HG03039 (cell line): ENCODE measurements at regions not wholly inside any gene's neighbourhood (a gene's known extent, or its start where the extent isn't known, plus 50 kb on each side); places are given as distances from the start of the nearest gene placed in this dataset.

Experiments used
- ATAC-seq: cut with Tn5 transposase; IDR thresholded peaks from one replicate; pipeline ENCODE4 v1.9.1; 2021; ENCODE audit warnings: mild to moderate bottlenecking, moderate library complexity; ENCODE audit not compliant: unreplicated experiment

DNA sequence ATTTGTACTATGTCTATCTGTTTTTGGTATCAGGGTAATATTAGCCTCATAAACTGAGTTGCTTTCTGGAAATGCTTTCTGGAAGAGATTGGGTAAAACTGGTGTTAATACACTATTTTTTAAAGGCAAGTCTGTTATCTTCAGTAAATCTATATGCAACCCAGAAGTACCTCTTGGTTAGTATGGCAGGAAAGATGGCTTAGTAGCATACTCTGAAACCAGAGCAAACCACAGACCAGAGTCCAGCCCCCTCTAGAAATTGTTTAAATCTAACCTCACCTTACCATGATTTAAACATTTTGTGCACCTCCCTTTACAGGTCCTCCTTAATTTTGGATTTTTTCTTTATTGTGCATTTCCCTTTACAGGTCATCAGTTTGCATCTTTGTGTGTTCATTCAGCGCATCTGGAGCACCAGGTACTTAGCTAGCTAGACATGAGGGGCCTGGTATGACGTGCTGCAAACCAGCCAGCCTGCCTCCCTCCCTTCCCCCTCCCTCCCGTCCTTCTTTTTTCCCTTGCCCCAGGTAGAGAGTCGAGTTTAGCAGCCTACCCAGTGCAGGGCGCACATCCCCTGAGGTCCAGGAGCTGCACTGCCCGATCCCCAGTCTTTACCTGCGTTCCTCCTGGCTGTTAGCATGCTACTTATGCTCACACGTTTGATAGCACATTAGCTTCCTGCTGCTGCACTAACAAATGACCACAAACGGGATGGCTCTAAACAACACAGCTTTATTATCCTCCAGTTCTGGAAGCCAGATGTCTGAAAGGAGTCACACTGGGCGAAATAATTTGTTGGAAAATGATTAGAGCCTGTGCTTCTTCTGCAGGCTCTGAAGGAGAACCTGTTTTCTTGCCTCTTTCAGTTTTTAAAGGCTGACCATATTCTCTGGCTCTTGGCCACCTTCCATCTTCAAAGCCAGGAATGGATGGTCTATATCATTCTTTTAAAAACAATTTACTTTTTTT lies 299.9 kb upstream of the HABP2 start:
- ATAC-seq = no peak

DNA sequence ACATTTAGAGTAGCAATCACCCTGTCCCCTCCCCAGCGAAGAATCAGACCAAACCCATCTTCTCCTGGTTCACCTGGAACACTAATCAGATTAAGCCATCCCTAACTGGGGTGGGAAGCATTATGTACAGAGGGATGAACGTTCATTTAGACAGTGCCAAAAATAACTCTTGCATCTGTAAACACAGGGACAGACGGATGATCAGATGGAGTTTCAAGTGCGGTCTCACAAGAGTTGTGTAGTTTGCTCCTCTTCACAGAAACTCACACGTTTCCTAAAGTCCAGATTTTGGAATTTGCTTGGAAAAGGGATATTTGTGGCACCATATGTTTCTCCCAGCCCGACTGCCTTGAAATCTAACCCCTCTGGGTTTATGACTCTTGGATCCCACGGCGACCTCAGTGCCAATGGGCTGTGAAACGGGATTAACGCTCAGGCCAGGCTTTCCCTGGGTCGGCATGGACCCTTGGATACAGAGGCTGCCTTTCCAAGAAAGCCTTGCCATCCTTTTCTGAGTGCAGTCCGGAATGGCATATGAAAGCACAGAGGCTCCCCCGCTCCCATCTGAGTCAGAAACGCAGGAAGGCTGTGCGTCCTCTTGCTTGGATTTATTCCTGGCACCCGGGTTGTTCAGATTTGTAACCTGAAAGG lies 293.2 kb upstream of the HABP2 start:
- no peak for ATAC-seq

GRCh38 chr10:113261161-113261560 lies 291.7 kb upstream of the HABP2 start:
- no peak for ATAC-seq

DNA sequence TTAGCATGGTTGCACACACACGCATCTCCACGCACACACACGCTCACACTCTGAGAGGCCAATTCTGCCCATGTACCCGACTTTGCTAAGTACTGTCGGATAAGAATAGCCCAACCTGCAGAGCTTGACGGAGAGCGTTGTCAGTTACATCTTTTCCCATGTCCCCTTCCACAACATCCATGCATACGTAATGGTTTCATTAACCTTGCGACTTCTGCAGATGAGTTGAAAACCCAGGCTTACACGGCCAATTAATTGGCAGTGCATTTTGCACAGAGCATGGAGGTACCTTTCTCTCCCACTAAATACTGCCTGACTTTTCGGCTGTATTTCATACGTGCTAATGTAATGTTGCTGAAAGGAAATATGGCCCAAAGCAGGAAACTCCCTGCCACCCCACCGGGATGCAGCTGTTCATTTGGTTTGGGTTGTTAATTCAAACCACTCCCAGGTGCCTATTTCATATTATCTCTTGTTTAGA lies 291.2 kb upstream of the HABP2 start:
- ATAC-seq = no peak

DNA sequence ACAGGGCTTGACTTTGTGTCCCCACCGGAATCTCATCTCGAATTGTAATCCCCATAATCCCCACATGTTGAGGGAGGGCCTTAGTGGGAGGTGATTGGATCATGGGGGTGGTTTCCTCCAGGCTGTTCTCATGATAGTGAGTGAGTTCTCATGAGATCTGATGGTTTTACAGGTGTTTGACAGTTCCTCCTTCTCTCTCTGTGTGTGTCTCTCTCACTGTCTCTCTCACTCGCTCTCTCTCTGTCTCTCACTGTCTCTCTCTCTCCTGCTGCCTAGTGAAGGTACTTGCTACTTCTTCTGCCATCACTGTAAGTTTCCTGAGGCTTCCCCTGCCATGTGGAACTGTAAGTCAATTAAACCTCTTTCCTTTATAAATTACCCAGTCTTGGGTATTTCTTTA lies 289.8 kb upstream of the HABP2 start:
- no peak for ATAC-seq

DNA sequence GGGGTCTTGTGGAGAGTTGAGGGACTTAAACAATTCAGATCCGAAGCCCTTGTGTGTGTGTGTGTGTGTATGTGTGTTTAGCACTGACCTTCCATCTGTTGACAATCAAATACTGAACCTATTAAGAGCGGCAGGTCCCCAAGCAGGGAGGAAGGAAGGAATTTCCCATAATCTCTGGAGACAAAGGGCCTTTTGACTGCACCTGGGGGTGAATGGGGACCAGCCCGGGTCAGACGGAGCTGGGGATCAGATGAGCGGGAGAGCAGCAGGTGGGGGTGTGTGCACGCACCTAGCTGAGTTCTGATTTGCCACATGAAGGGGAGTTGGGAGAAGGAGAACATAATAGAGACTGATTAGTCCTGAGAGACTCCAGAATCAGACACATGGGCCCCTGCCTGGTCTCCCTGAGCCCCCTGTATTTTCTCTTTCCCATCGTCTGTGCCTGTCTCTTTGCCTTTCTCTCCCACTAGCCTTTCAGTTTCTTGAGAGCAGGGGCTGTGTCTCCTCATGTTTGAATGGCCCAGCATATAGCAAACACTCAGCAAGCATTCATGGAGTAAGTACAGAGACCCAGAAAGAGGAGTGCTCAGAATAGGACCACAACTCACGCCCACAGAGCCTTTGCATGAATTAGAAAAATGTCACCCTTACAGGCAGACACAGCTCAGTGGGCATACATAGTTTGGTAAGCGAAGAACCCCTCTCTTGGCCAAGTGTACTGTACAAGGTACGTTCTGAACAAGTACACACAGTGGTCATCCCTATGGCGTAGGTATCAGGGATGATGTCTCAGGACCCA lies 288.3 kb upstream of the HABP2 start:
- ATAC-seq = no peak

DNA sequence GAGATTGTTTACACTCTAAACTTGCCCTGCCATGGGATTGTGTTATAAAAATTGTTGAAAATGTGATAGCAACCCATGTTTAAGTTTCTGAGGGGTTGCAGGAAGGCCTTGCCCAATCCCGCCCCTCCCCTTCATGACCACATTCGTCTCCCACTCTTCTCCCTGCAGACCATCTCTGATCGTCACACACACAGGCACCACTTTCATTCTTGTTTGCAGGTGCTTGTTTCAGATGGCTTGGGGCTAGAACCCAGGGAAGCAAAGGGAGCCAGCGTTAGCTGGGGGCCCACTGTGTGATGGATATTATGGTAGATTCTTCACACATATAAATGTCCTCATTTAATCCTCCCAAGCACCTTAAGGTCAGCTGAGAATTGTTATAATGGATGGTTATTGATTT lies 286.7 kb upstream of the HABP2 start:
- no peak for ATAC-seq

DNA sequence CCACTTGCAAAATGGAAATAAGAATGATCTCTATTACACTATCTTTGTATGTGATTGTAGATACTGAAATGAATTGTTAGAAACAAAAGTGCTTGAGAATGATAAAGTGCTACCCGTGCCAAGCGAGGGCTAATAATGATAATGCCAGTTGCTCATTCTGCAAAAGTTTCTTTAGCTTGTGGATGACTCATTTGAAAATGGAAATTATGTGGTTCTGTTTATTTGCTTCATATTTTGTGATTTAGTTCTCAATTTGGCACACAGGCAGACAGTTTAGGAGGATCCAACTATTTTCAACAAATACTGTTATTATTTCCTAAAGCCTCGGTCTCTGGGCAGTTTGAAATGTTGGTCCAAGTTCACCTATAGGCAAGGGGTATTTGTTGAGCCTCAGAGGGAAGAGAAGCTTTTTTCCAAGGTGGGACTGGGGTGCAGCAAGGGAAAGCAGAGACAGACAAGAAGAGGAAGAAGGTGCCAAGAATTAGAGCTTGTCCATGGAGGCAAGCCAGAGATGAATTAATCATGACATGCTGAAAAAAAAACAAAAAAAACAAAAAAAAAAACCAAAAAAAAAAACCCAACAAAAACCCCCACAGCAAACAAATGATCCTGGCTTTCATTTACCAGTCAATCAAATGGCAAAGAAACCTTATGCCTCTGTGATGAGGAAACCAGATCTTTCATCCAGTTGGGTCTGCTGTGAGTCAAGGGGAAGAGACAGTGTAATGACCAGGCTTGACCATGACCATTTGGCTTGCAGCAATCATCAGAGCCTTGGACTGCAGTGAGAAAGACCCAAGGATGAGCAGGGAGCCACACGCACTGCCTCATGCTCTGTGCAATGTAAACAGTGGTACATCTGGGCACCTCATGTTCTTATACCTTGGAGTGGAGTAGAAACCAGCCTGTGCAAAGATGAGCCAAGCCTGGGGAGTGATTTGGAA lies 285.0 kb upstream of the HABP2 start:
- ATAC-seq = no peak

- no peak for ATAC-seq
Measured at GRCh38 chr10:113269333-113269732, 283.5 kb upstream of the HABP2 start.

GRCh38 chr10:113272511-113272910 lies 280.3 kb upstream of the HABP2 start:
- no peak for ATAC-seq

DNA sequence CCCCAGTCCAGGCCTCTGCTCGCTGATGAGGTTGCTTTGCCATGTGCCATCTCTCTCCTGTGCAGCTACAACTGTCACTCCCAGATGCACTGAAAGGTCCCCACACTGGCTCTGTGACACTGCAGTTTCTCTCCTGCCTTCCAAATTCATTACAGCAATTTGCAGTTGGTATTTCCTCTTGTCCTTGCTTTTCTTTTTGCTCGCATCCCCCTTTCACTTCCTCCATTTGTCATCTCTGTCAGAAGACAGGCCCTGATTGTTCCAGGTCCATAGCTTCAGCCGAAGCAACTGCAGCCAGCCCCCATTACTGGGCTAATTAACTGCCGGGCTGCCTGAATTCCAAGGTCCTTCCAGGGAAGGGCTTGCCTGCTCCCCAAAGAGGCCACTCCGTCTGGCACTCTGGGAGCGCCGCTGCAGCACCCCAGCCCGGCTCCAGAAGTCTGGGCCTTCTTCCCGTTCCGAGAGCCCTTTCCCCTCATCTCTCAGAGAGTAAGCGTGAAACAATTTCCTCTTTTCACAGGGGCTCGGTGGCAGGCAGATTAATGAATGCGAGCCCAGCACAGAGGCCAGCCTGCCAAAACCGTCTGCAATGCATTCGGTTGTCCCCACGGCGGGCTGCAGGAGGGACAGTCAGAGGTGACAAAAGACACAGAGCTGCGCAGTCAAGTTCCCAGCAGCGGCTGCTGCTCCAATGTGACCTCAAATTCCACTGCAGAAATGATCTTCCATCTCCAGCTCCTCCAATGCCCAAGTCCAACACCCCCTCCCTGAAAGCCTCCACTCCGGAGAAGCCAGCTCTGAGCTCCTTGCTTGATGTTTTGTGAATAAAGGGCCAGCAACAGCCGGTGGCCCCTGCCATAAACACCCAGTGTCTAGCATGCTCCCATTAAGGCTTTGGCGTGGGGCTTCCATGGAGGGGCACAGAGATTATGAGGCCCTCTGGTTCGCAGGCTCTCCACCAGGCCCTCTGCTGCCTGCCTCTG lies 279.4 kb upstream of the HABP2 start:
- no peak for ATAC-seq

DNA sequence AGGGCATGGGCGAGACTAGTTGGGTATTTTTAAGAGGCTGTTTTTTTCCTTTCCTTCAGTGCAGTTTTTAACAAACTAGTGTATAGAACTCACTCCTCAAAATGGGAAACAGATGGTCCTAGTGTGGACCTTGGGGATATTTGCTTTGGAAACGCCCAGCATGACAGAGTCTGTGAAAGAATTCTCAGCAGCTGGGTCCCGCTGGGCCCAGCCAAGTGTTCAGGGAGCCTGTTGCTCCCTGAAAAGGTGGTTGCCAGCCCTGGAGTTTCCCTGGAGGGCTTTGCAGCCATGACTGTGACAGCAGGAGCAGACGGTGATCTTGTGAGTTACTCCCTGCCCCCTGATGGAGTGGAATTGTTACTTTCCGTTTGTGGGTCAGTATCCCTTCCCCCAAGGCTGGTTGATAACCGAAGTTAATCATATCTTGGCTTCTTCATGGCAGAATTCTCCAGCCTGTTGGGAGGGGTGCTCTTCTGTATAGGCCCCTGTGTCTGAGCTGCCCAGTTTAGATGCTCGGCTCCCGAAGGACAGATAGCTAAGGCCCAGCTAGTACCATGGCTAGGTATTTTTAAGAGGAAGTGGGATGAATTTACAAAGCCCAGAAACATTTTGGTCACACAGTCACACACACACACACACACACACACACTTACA lies 278.6 kb upstream of the HABP2 start:
- ATAC-seq = no peak

DNA sequence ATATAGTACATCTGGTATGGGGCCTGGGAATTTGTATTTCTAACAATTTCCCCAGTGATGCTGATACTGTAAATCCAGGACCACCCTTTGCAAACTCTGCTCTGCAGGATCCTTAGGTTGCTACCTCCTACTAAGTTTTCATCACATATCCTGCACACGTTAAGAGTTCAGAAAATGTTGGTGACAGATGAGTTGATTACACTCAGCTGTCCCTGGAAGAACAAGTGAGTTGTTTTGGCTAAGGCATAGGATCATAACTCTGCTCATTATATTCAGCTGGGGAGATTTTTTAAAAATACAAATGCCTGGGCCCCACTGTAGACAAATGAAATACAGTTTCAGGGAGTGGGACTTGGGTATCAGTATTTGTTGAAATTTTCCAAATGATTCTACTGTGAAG lies 274.6 kb upstream of the HABP2 start:
- ATAC-seq = no peak

GRCh38 chr10:113278664-113279063 lies 274.2 kb upstream of the HABP2 start:
- ATAC-seq = no peak

GRCh38 chr10:113279262-113279661 lies 273.6 kb upstream of the HABP2 start:
- ATAC-seq = no peak

GRCh38 chr10:113282564-113282963 lies 270.3 kb upstream of the HABP2 start:
- ATAC-seq = no peak

GRCh38 chr10:113283189-113283588 lies 269.7 kb upstream of the HABP2 start:
- ATAC-seq = no peak

DNA sequence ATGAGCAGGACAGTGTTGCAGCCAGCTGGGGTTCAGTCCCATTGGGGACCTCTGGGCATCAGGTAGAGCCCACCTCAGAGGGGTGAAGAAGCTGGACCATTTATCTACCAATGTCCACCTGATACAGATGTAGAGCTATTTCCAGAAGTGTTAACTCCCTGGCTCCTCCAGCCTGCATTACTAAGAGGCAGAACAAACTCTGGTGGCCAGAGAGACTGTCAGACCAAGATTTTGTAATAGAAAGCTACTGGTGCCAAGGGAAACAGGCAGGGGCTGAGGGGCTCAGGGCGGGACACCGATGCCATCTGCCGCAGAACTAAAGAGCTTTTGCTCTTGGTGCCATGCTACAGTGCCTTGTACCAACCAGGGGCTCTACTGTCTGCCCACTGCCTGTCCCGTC lies 268.2 kb upstream of the HABP2 start:
- no peak for ATAC-seq

GRCh38 chr10:113285305-113285704 lies 267.5 kb upstream of the HABP2 start:
- ATAC-seq = no peak
